Activated T-cell treated with anti-CD3 and anti-CD28 coated beads, Interleukin-2, amount 50 U/mL, for 48 hours (primary cell): ENCODE measurements at regions not wholly inside any gene's neighbourhood (a gene's known extent, or its start where the extent isn't known, plus 50 kb on each side); places are given as distances from the start of the nearest gene placed in this dataset.
"Not testable (repeated sequence)": the region's sequence is repeated elsewhere in the genome, so short reads cannot be mapped to it uniquely, and the experiment has no call there.

Source experiments
- DNase-seq, 2 experiments: peaks; one replicate each; pipeline ENCODE4 v3.0.0-alpha.2; 2020

GRCh38 chr9:62837254-62837911 lies 1647.5 kb downstream of the SPATA31A7 start:
- DNase-seq, result peak; percentile 62 to 73

GRCh38 chr9:62838024-62838718 lies 1648.3 kb downstream of the SPATA31A7 start:
- peak; percentile 96 to 98 for DNase-seq

DNA sequence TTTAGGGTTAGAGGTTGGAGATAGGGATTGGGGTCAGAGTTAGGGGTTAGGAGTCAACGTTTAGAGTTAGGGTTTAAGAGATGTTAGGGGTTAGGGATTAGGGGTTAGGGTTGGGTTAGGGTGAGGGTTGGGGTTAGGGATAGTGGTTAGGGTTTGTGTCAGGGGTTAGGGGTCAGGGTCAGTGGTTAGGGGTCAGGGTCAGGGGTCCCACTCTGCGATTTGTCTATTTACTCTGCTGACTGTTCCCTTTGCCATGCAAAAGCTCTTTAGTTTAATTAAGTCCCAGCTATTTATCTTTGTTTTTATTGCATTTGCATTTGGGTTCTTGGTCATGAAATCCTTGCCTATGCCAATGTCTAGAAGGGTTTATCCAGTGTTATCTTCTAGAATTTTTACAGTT lies 1649.3 kb downstream of the SPATA31A7 start:
- DNase-seq, result not testable (repeated sequence)

DNA sequence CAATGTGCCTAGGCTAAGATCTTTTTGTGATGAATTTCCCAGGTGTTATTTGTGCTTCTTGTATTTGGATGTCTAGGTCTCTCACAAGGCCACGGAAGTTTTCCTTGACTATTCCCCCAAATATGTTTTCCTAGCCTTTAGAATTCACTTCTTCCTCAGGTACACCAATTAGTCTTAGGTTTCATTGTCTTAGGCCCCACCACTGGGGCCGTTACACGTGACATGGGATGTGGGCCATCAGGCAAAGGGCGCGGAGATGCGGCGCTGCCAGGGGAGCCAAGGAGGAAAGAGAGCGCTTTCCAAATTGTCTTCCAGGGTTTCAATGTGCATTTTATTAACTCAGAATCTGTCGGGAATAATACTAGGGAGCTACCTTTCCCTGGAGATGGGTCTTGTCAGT lies 1653.3 kb downstream of the SPATA31A7 start:
- not testable (repeated sequence) for DNase-seq

GRCh38 chr9:62843706-62844290 lies 1654.0 kb downstream of the SPATA31A7 start:
- DNase-seq, result not testable (repeated sequence)

DNA sequence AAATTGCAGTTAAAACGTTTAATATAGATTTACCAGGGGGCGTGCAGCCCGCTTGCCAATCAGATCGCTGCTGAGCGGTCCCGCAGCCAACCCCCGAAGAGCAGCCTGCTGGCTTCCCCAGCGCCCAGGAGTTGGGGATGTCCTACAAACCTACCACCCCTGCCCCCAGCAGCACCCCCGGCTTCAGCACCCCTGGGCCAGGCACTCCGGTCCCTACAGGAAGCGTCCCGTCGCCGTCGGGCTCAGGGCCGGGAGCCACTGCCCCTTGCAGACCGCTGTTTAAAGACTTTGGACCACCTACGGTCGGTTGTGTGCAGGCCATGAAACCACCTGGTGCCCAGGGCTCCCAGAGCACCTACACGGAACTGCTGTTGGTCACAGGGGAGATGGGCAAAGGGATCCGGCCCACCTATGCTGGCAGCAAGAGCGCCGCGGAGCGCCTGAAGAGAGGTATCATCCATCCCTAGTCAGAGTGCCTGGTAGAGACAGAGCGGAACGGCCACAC lies 1654.9 kb downstream of the SPATA31A7 start:
- DNase-seq, result not testable (repeated sequence)

- not testable (repeated sequence) for DNase-seq
Measured at GRCh38 chr9:62848258-62848657, 1658.4 kb downstream of the SPATA31A7 start.

GRCh38 chr9:62849991-62850390 lies 1660.2 kb downstream of the SPATA31A7 start:
- DNase-seq, result not testable (repeated sequence)

- not testable (repeated sequence) for DNase-seq
Measured at GRCh38 chr9:62857280-62857679, 1667.4 kb downstream of the SPATA31A7 start.

GRCh38 chr9:62858240-62858639 lies 1668.4 kb downstream of the SPATA31A7 start:
- not testable (repeated sequence) for DNase-seq

GRCh38 chr9:62860939-62861860 lies 1671.4 kb downstream of the SPATA31A7 start:
- not testable (repeated sequence) for DNase-seq

DNA sequence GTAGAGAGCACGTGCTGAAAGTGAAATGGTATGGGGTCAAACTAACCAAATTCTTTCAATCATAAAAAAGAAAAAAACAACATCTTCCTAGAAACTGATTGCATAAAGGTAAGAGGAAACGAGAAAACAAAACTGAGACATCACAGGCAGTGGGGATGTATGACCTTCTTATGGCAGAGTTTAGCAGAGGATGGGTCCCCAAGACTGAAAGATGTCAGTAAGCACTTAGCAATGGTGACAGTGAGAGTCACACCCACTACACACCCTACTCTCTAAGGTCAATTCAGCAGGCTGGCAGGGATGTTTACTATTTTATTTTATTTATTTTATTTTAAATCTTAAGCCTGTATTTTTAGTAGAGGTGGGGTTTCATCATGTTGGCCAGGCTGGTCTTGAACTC lies 1672.3 kb downstream of the SPATA31A7 start:
- DNase-seq, result not testable (repeated sequence)

DNA sequence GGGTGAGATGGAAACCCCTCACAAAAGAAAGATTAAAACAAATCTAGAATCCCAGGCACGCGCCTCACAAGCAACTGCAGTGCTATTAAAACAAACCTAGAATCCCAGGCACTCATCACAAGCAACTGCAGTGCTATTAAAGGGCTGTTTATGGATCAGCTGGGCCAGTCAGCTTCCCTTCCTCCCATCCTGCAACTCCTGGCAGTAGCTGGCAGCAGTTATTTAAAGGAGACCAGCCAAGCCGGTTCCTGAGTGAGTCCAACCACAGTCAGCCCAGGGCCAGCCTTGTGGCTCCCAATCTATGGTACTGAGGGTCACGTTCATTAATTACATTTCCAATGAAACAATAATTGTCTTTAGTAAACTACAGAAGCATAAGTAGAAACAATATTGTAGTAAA lies 1673.5 kb downstream of the SPATA31A7 start:
- DNase-seq, result not testable (repeated sequence)

GRCh38 chr9:62863867-62864266 lies 1674.0 kb downstream of the SPATA31A7 start:
- not testable (repeated sequence) for DNase-seq

DNA sequence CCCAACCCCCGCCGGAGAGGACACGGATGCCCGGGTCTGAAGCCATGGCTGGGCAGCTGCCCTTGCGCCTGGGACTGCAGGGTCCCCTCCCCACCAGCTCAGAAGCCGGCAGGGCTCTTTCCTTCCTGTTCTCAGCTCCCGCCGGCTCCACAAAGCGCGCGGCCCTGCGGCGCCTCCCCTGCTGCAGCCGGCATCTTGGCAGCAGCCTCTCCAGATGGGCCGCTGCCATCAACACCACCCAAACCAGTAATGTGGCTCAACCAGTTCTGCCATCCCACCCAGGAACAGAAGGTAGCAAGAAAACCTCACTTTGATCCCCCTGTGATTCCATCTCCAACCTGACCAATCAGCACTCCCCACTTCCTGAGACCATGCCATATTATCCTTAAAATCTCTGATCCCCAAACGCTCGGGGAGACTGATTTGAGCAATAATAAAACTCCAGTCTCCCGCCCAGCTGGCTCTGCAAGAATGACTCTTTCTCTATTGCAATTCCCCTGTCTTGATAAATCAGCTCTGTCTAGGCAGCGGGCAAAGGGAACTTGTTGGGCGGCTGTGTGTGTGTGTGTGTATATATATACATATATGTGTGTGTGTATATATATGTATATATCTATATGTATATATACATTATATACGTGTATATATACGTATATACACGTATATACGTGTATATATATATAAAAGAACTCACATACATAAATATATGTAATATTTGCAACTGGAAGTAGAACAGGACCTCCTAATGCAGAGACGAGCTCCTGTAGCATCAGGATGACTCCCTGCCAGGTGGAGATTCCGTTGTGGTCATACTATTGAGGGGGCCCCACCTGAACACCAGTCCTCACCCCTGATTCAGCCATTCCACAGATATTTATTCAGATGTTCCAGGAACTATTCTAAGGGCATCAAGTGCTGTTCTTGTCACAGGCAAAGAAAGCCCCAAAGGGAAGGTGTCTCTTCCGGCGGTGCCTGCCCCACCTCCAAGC lies 1674.9 kb downstream of the SPATA31A7 start:
- not testable (repeated sequence) for DNase-seq

DNA sequence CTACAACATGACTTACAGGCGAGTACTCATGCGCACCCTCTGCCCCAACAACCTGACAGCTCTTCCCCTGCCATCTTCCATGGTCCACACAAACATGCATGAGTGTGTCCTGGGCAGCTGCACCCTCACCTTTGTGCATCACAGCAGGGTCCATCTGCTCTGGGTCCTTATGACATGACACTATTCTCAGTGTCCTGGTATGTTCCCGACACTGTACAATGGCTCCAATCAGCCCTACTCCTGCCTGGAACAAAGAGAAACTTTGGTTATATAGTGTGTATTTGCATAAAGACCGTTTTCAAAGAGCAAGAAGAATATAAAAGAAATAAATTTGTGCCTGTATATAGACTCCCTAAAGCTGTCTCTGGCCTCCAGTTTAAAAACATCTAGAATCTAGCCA lies 1679.2 kb downstream of the SPATA31A7 start:
- DNase-seq, result not testable (repeated sequence)

DNA sequence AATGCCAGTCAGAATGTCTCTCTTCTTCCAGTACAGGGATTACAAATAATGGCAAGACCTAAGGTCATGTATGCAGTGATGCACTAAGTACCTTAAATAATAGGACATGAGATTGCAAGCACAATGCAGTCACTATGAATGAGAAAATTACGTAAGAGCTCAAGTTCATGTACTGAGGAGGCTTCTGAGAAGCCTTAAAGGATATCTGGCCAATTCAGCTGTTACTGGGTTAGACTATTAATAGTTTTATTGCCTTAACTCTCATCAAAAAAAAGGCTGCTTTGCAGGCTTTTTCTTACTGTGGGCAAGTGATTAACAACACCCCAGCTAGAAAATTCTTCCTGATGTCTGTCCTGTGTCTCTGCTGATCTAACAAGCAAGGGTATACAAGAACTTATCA lies 1681.9 kb downstream of the SPATA31A7 start:
- not testable (repeated sequence) for DNase-seq

- not testable (repeated sequence) for DNase-seq
Measured at GRCh38 chr9:62874213-62874612, 1684.4 kb downstream of the SPATA31A7 start.

GRCh38 chr9:62874745-62875599 lies 1685.1 kb downstream of the SPATA31A7 start:
- not testable (repeated sequence) for DNase-seq

DNA sequence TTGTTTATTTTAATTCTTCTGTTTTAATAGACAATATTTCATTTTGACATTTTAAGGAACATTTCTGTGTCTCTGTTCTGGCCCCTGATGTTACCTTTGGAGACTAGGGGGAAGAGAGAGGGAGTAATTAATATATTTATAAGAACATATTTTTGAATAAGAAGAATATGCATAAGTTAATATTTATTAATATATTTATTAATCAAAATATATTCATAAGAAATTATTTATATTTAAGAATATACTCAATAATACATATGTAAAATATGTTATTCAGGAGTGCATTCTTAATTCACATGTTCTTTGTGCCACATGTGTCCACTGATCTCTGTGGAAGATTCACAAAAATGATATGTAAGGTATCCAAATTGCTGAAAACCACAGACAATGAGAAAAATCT lies 1687.7 kb downstream of the SPATA31A7 start:
- not testable (repeated sequence) for DNase-seq
